GM03348 (cell line): ENCODE measurements at regions not wholly inside any gene's neighbourhood (a gene's known extent, or its start where the extent isn't known, plus 50 kb on each side); places are given as distances from the start of the nearest gene placed in this dataset.
"Not testable (repeated sequence)": the region's sequence is repeated elsewhere in the genome, so short reads cannot be mapped to it uniquely, and the experiment has no call there.

Source experiments
- DNase-seq: peaks from one replicate; pipeline ENCODE4 v3.0.0; 2012; ENCODE audit warnings: low spot score

GRCh38 chr1:29410476-29410875, 174.2 kb downstream of the PTPRU start:
- no peak for DNase-seq

- DNase-seq = no peak
Measured at GRCh38 chr1:29409616-29410015, 173.3 kb downstream of the PTPRU start.

- no peak for DNase-seq
Measured at GRCh38 chr1:29408831-29409605, 172.7 kb downstream of the PTPRU start.

GRCh38 chr1:29406814-29407213, 170.5 kb downstream of the PTPRU start:
- DNase-seq = no peak

GRCh38 chr1:29400203-29400602, 163.9 kb downstream of the PTPRU start:
- not testable (repeated sequence) for DNase-seq

GRCh38 chr1:29399465-29399864, 163.1 kb downstream of the PTPRU start:
- no peak for DNase-seq

- DNase-seq = no peak
Measured at GRCh38 chr1:29398431-29398830, 162.1 kb downstream of the PTPRU start.

GRCh38 chr1:29397981-29398380, 161.7 kb downstream of the PTPRU start:
- no peak for DNase-seq

GRCh38 chr1:29397256-29397590, 160.9 kb downstream of the PTPRU start:
- no peak for DNase-seq

GRCh38 chr1:29396438-29397255, 160.3 kb downstream of the PTPRU start:
- no peak for DNase-seq

- no peak for DNase-seq
Measured at GRCh38 chr1:29395736-29396437, 159.6 kb downstream of the PTPRU start.

GRCh38 chr1:29394521-29395225, 158.4 kb downstream of the PTPRU start:
- no peak for DNase-seq

- no peak for DNase-seq
Measured at GRCh38 chr1:29393451-29393826, 157.1 kb downstream of the PTPRU start.

GRCh38 chr1:29392486-29393450, 156.4 kb downstream of the PTPRU start:
- DNase-seq = no peak

GRCh38 chr1:29392036-29392435, 155.7 kb downstream of the PTPRU start:
- DNase-seq = no peak

- no peak for DNase-seq
Measured at GRCh38 chr1:29391362-29391880, 155.1 kb downstream of the PTPRU start.

- no peak for DNase-seq
Measured at GRCh38 chr1:29390491-29391361, 154.4 kb downstream of the PTPRU start.

- no peak for DNase-seq
Measured at GRCh38 chr1:29390075-29390474, 153.8 kb downstream of the PTPRU start.

GRCh38 chr1:29389533-29390041, 153.3 kb downstream of the PTPRU start:
- DNase-seq = no peak

- no peak for DNase-seq
Measured at GRCh38 chr1:29388884-29389283, 152.6 kb downstream of the PTPRU start.
